DMS53 treated with DMSO at 0.1 percent for 48 hours (cell line): ENCODE measurements at regions not wholly inside any gene's neighbourhood (a gene's known extent, or its start where the extent isn't known, plus 50 kb on each side); places are given as distances from the start of the nearest gene placed in this dataset.

Experiments
- DNase-seq: peaks from one replicate; lab custom pipeline; 2025; ENCODE audit not compliant: unreplicated experiment; lab: John Stamatoyannopoulos, UW

GRCh38 chr1:55483523-55483922 lies 268.4 kb upstream of the USP24 start:
- no peak for DNase-seq

- DNase-seq = no peak
These were observed 266.5 kb upstream of the USP24 start for GRCh38 chr1:55481634-55482033.

DNA sequence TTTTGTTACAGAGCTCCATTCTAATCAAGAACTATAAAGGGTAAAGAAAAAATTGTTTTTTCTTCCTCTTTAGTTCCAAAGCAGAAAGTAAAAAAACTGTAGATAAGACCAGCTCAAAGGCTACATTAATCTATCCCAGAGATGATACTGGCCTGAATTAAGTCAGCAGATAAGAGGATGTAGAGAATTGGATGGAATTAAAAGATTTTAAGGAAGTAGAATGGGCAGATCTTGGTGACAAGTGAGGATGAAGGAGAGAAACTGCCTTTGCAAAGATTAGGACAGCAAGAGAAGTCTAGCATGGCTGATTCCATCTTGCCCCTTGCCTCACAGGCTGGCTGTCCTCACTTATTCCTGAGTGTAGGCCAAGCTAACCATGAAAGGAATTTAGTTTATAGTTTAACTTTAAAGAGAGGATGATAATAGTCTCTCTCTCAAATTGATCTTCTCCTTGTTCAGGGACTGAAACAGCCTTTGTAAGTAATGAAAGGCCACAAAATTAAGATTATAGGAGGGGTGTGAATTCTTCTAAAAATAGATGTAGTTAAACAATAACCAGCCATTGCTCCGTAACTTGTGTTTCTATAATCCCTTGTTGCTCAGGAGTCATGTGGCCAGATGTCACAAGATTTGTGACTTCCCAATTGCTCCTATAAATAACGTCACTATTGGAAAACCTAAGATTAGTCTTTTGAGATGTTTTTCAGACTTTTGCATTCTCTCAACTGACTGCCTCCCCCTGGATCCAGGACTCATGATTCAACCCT lies 265.0 kb upstream of the USP24 start:
- no peak for DNase-seq

GRCh38 chr1:55478742-55479141 lies 263.6 kb upstream of the USP24 start:
- peak; percentile 46 for DNase-seq

- DNase-seq = no peak
These were observed 262.8 kb upstream of the USP24 start for GRCh38 chr1:55477953-55478352.

GRCh38 chr1:55476445-55477015 lies 261.4 kb upstream of the USP24 start:
- no peak for DNase-seq

DNA sequence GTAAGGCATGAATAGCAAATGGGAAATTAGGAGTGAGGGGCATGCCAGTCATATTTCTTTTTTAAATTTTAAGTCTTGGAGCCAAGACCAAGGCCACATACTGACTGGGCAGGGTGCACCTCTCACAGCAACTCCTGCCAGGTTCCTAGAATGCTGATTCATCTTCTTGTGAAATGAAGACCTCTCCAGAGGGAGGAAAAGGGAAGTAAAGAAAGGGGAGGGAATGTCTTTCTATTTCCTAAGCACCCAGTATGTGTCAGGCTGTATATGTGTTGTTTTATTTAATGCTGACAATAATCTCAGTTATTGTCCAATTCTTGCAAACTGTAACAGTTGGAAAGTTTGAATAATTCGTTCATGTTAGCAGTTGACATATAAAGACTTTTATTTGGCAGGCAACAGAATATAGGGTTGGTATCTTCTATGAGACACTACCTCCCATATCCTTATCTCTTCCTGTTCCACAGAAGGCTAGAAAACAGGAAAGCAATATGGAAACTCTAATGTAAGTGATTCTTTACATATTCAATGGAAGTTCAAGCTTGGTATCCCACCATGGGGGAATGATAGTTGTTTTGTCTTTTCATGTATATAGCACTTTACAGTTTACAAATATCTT lies 259.1 kb upstream of the USP24 start:
- no peak for DNase-seq

GRCh38 chr1:55473661-55474060 lies 258.5 kb upstream of the USP24 start:
- no peak for DNase-seq

DNA sequence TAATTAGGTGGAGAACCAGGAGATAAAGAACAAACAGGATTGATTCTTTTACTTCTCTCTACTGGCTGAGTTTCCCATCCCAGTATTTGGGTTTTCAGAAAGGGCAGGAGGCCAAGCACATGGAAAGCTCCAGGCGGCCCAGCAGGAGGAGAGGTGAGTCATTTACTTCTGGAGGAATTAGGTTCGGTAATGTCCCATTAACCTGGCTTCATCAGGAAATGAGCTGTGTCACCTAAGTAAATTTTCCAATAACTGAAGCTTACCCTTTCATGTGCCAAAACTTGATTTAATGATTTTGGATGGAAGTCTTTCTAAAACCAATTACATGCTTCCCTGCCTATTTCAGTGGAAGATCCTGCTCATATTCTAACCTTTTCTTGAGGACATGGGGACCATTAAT lies 257.6 kb upstream of the USP24 start:
- DNase-seq = no peak

GRCh38 chr1:55472115-55472514 lies 257.0 kb upstream of the USP24 start:
- DNase-seq = no peak

DNA sequence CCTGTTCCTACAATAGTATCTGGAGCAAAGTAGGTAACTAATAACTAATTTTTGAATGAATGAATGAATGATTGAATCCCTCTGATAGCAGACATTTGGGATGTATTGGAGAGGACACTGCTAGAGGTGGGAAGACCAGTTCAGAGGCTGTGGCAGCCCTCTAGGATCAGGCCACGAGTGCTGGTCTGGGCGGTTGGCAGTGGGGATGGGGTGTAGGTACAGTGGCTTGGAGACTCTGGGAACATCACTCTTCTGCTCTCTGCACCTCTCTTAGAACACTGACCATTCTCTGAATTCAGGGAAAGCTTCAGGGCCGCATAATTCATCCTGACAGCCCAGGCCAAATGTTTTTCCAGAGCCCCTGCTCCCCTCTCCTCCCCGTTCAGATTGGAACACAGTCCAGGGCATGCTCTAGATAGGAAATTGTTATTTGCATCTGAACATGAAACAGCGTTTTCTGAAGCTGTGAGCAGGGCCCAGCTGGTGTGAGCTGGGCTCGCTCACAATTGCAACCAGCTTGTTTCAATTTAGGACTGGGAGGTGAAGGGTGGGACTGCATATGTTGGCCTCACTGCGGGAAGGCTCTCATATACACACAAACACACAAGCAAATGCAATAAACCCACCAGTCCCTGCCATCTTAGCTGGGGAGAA lies 253.1 kb upstream of the USP24 start:
- no peak for DNase-seq

- no peak for DNase-seq
These were observed 251.8 kb upstream of the USP24 start for GRCh38 chr1:55466921-55467320.

GRCh38 chr1:55466373-55466772 lies 251.2 kb upstream of the USP24 start:
- no peak for DNase-seq

GRCh38 chr1:55464550-55464949 lies 249.4 kb upstream of the USP24 start:
- DNase-seq = no peak

GRCh38 chr1:55463814-55464475 lies 248.8 kb upstream of the USP24 start:
- no peak for DNase-seq

GRCh38 chr1:55457874-55458273 lies 242.7 kb upstream of the USP24 start:
- no peak for DNase-seq

DNA sequence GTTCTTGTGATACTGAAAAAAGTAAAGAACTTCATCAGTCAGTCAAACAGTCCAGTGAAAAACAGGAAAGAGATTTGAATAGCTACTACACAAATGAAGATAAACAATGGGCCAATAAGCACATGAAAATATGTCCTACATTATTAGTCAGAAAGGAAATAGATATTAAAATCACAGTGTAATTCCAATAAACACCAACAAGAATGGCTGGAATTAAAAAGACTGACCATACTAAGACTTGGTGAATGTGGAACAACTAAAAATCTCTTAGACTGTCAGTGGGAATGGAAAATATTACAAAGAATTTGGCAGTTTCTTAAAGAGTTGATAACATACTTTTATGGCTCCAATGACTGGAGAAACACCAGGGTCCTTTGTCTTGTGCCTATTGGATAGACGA lies 241.8 kb upstream of the USP24 start:
- DNase-seq = no peak

- no peak for DNase-seq
These were observed 233.1 kb upstream of the USP24 start for GRCh38 chr1:55448261-55448660.

DNA sequence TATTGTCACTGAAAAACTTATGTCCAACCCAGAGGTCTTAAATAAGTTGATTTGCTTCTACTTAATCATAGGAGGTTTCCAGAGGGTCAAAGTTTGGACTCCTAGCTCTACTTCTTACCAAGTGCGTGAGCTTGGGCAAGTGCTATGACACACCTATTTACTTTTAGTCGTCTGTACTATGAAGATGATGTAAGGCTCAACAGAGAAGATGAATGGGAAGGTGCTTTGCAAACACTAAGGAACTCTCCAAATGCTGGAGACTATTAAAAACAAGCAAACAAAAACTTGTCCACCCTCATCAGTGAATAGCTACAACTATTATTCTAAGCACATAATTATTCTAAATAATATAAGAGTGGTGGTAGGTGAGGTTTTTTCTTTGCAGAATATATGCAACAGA lies 232.3 kb upstream of the USP24 start:
- peak; percentile 32 for DNase-seq

DNA sequence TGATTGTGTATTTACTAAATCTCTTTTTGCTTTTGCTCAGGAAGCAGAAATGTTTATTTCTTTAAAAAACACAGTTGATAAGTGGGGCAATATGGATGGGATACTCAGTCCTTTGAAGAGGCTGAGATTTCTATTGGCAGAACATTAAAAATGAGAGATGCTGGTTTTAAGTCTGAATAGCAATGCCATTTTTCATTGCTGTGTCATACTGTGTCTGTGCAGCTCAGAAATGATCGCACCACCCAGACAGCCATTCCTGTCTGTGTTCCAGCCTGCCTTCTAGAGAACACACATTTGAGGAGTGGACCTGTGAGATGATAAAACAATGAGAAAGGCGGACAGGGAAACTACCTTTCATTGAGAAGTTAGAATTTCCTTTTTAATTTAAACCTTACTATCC lies 231.2 kb upstream of the USP24 start:
- DNase-seq = no peak

DNA sequence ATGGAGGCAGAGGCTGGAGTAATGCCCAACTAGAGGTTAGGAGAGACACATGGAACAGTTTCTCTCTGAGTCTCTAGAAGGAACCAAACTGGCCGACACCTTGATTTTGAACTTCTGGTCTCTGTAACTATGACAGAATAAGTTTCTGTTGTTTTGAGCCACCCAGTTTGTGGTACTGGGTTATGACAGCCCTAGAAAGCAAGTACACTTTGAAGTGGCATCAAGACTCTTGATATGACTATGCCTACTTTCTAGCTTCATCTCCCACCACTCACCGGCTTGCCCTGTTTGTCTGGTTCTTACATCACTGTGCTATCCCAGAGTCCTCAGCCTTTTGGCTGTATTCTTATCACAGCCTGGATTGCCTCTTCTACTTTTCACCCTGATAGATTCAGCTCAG lies 230.3 kb upstream of the USP24 start:
- DNase-seq = no peak

GRCh38 chr1:55444667-55445066 lies 229.5 kb upstream of the USP24 start:
- no peak for DNase-seq
